Panc1 (cell line): ENCODE measurements at regions not wholly inside any gene's neighbourhood (a gene's known extent, or its start where the extent isn't known, plus 50 kb on each side); places are given as distances from the start of the nearest gene placed in this dataset.

Experiments used
- ATAC-seq: fragments of 200-7000 bp; cut with Tn5 transposase; 2 replicates; pipeline ENCODE4 v1.9.1; 2020; ENCODE audit warnings: mild to moderate bottlenecking, moderate library complexity
- BruUV-seq: library from RNA; stranded (reverse); fragments of 400-500 nt; replicated peaks from 2 replicates; lab custom pipeline; 2021; lab: Mats Ljungman, UMichigan
- CTCF ChIA-PET: fragments of 300-600 bp; sonication (Branson Sonifier 250); formaldehyde crosslinking; loops from one replicate; lab custom pipeline; 2022; ENCODE audit warnings: antibody characterized with exemption; lab: Charles Lee
- POLR2A ChIA-PET: fragments of 300-600 bp; sonication (Branson Sonifier 250); formaldehyde crosslinking; loops from one replicate; lab custom pipeline; 2022; ENCODE audit warnings: antibody characterized with exemption; lab: Charles Lee
- DNase-seq: peaks from one replicate; pipeline ENCODE4 v3.0.0-alpha.2; 2010; ENCODE audit warnings: low read depth, low spot score
- H3K27ac ChIP-seq: 2 replicates; pipeline ENCODE4 v1.5.1; 2011; ENCODE audit warnings: mild to moderate bottlenecking, low read length, inconsistent platforms
- H3K27me3 ChIP-seq: fragments of 200-500 bp; sonication (Bioruptor generic); 2 replicates; pipeline ENCODE4 v1.6.0; 2014; ENCODE audit warnings: low read length, inconsistent platforms; ENCODE audit not compliant: control insufficient read depth, insufficient read depth
- H3K36me3 ChIP-seq: fragments of 200-500 bp; sonication (Bioruptor generic); 2 replicates; pipeline ENCODE4 v1.5.1; 2014; ENCODE audit warnings: inconsistent platforms, mild to moderate bottlenecking, low read length, moderate library complexity; ENCODE audit not compliant: control insufficient read depth, insufficient read depth
- H3K4me1 ChIP-seq: 2 replicates; pipeline ENCODE4 v1.5.1; 2011; ENCODE audit warnings: inconsistent platforms, mild to moderate bottlenecking, low read length, moderate library complexity; ENCODE audit not compliant: control insufficient read depth, insufficient read depth
- H3K4me3 ChIP-seq, 2 experiments: 2 replicates each; pipeline ENCODE4 v1.5.1; 2011 to 2012; ENCODE audit warnings: low read depth in 2 of 2, low read length in 2 of 2, mild to moderate bottlenecking in 2 of 2, inconsistent platforms in 1 of 2, moderate library complexity in 1 of 2
- H3K9me3 ChIP-seq: fragments of 200-500 bp; sonication (Bioruptor generic); 2 replicates; pipeline ENCODE4 v1.5.1; 2014; ENCODE audit warnings: low read depth, mild to moderate bottlenecking, inconsistent platforms, low read length, moderate library complexity; ENCODE audit not compliant: control insufficient read depth, insufficient read depth
- POLR2AphosphoS5 ChIP-seq: IDR thresholded peaks from 2 replicates; pipeline ENCODE4 v1.6.1; 2012; ENCODE audit warnings: mild to moderate bottlenecking, low read depth, low read length, moderate library complexity
- SIN3A ChIP-seq: IDR thresholded peaks from 2 replicates; pipeline ENCODE4 v1.6.1; 2012; ENCODE audit warnings: low read depth, mild to moderate bottlenecking, low read length, moderate library complexity, borderline replicate concordance; ENCODE audit not compliant: insufficient read depth
- TCF7L2 ChIP-seq: IDR thresholded peaks from 2 replicates; pipeline ENCODE4 v1.6.1; 2011; ENCODE audit warnings: mild to moderate bottlenecking, low read depth, low read length, inconsistent platforms
- in situ Hi-C: cut with HindIII; loops from 2 replicates; pipeline ENCODE4 v1.10.0; 2016; ENCODE audit warnings: low sequenced_read_pairs, low pct_unique_long_range_greater_than_20kb
- intact Hi-C: fragments of 100-400 bp; cut with micrococcal nuclease; formaldehyde crosslinking; loops from one replicate; pipeline ENCODE4 v1.10.0; 2022; ENCODE audit not compliant: unreplicated experiment
- TF ChIP-seq, protein P1 (sequence below): fragments of 450-650 bp; IDR thresholded peaks from 2 replicates; pipeline ENCODE4 v1.5.1; 2017; ENCODE audit warnings: mild to moderate bottlenecking
- TF ChIP-seq, protein P2 (sequence below), 2 experiments: IDR thresholded peaks; 2 replicates each; pipeline ENCODE4 v1.6.1; 2011 to 2012; ENCODE audit warnings: low read depth in 2 of 2, control low read depth in 1 of 2, low read length in 1 of 2, mild to moderate bottlenecking in 1 of 2, moderate library complexity in 1 of 2; ENCODE audit not compliant: insufficient read depth in 1 of 2

DNA sequence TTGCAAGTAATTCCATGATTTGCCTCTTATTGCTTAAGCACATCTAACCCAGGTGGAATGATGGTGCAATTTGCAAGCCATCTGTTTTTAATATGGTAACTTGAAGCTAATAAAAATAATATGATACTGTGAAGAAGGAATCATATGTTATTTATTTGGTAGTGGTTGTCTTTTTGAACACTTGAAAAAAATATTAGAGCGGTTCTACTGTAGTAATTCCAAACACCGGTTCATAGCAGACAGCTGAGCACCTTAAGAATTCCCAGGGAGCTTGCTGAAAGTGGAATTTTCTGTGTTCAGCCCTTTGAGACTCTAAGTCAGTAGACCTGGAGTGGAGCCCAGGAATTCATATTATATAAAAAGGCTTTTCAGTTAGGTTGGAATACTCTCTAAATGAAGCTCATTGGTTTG, 687.4 kb downstream of the EDEM1 start:
- Histone ChIP-seq H3K4me3 (no peak overlapping the region), H3K27ac (no peak overlapping the region), H3K4me1 (no peaks in the 10 kb centered on the region), H3K36me3 (no peaks in the 10 kb centered on the region), H3K27me3 (no peaks in the 10 kb centered on the region), H3K9me3 (no peaks in the 10 kb centered on the region)
- intact Hi-C loops: no loop called here
- no TSS peak for BruUV-seq
- in situ Hi-C loops: no loop called here
- DNase-seq (no peak), ATAC-seq (no peak)
- POLR2A ChIA-PET: no interaction called here
- CTCF ChIA-PET: no interaction called here
- TF ChIP-seq, protein P1, sequence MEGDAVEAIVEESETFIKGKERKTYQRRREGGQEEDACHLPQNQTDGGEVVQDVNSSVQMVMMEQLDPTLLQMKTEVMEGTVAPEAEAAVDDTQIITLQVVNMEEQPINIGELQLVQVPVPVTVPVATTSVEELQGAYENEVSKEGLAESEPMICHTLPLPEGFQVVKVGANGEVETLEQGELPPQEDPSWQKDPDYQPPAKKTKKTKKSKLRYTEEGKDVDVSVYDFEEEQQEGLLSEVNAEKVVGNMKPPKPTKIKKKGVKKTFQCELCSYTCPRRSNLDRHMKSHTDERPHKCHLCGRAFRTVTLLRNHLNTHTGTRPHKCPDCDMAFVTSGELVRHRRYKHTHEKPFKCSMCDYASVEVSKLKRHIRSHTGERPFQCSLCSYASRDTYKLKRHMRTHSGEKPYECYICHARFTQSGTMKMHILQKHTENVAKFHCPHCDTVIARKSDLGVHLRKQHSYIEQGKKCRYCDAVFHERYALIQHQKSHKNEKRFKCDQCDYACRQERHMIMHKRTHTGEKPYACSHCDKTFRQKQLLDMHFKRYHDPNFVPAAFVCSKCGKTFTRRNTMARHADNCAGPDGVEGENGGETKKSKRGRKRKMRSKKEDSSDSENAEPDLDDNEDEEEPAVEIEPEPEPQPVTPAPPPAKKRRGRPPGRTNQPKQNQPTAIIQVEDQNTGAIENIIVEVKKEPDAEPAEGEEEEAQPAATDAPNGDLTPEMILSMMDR: no peak
- no peak for TF ChIP-seq TCF7L2
- TF ChIP-seq, protein P2, sequence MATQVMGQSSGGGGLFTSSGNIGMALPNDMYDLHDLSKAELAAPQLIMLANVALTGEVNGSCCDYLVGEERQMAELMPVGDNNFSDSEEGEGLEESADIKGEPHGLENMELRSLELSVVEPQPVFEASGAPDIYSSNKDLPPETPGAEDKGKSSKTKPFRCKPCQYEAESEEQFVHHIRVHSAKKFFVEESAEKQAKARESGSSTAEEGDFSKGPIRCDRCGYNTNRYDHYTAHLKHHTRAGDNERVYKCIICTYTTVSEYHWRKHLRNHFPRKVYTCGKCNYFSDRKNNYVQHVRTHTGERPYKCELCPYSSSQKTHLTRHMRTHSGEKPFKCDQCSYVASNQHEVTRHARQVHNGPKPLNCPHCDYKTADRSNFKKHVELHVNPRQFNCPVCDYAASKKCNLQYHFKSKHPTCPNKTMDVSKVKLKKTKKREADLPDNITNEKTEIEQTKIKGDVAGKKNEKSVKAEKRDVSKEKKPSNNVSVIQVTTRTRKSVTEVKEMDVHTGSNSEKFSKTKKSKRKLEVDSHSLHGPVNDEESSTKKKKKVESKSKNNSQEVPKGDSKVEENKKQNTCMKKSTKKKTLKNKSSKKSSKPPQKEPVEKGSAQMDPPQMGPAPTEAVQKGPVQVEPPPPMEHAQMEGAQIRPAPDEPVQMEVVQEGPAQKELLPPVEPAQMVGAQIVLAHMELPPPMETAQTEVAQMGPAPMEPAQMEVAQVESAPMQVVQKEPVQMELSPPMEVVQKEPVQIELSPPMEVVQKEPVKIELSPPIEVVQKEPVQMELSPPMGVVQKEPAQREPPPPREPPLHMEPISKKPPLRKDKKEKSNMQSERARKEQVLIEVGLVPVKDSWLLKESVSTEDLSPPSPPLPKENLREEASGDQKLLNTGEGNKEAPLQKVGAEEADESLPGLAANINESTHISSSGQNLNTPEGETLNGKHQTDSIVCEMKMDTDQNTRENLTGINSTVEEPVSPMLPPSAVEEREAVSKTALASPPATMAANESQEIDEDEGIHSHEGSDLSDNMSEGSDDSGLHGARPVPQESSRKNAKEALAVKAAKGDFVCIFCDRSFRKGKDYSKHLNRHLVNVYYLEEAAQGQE (IDR thresholded peaks at IDR 0.05; ENCODE audit: insufficient read depth in 1 of 2, low read depth in 2 of 2, low read length in 1 of 2): no peak
- no peak for TF ChIP-seq SIN3A
- TF ChIP-seq POLR2AphosphoS5: no peak

DNA sequence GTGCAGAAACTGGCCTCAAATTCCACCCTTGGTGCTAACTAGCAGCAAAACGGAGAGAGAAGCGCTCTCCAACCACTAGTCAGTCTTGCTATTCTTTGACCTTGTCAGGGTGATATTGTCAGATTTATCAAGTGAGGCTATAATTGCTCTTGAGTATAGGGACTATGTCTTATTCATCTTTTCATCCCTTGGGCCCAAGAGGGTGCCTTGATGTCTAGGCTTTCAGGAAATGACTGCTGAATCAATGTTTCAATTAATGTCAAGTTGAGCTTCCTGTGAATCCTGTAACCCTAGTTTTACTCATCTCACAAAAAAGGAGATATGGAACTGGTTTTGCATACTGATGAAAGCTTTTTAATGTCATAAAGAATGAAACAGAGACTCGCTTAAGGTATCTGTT, 701.3 kb downstream of the EDEM1 start:
- BruUV-seq: no TSS peak
- no peak for DNase-seq
- no peaks in the 10 kb centered on the region for H3K9me3 ChIP-seq
- CTCF ChIA-PET: no interaction called here
- H3K4me1 ChIP-seq: no peaks in the 10 kb centered on the region
- intact Hi-C loops (no loop called here), in situ Hi-C loops (no loop called here)
- no peak overlapping the region for H3K4me3 ChIP-seq
- ATAC-seq: no peak
- no peaks in the 10 kb centered on the region for H3K36me3 ChIP-seq
- no peak for TF ChIP-seq TCF7L2
- no peak for TF ChIP-seq SIN3A
- TF ChIP-seq POLR2AphosphoS5: no peak
- TF ChIP-seq, protein P2 (IDR thresholded peaks at IDR 0.05; ENCODE audit: insufficient read depth in 1 of 2, low read depth in 2 of 2, low read length in 1 of 2): no peak
- TF ChIP-seq, protein P1: no peak
- POLR2A ChIA-PET: no interaction called here
- H3K27ac ChIP-seq: no peak overlapping the region
- H3K27me3 ChIP-seq: no peaks in the 10 kb centered on the region
